SK-N-MC (cell line): ENCODE measurements at regions not wholly inside any gene's neighbourhood (a gene's known extent, or its start where the extent isn't known, plus 50 kb on each side); places are given as distances from the start of the nearest gene placed in this dataset.

Source experiments
- DNase-seq: peaks from one replicate; pipeline ENCODE4 v3.0.0-alpha.2; 2011; ENCODE audit warnings: low read depth, low spot score
- H3K27ac ChIP-seq: fragments of 200-600 bp; sonication (generic); 2 replicates; pipeline ENCODE4 v1.5.1; 2016; ENCODE audit warnings: mixed run types
- H3K36me3 ChIP-seq: fragments of 200-600 bp; sonication (generic); 2 replicates; pipeline ENCODE4 v1.6.1; 2017; ENCODE audit warnings: antibody characterized with exemption, low read length, mixed read lengths; ENCODE audit not compliant: insufficient read depth
- H3K4me3 ChIP-seq: fragments of 200-600 bp; sonication (generic); 2 replicates; pipeline ENCODE4 v1.5.1; 2016
- H3K9ac ChIP-seq: fragments of 200-600 bp; sonication (generic); 2 replicates; pipeline ENCODE4 v1.8.0; 2017; ENCODE audit warnings: mixed run types, mixed read lengths; ENCODE audit not compliant: insufficient read length
- H3K9me3 ChIP-seq: fragments of 200-600 bp; sonication (generic); 2 replicates; pipeline ENCODE4 v1.6.1; 2017; ENCODE audit warnings: low read depth, mild to moderate bottlenecking, antibody characterized with exemption, low read length, moderate library complexity, mixed read lengths
- EZH2 ChIP-seq: fragments of 200-600 bp; sonication (generic); IDR thresholded peaks from one replicate; pipeline ENCODE4 v1.6.1; 2017; ENCODE audit warnings: antibody characterized with exemption
- FOXP2 ChIP-seq: optimal IDR thresholded peaks from 2 replicates; pipeline ENCODE3; 2011; ENCODE audit warnings: mild to moderate bottlenecking, moderate library complexity; ENCODE audit not compliant: insufficient read depth; ENCODE audit errors: extremely low read length, control extremely low read depth
- POLR2AphosphoS5 ChIP-seq: IDR thresholded peaks from 2 replicates; pipeline ENCODE4 v1.6.1; 2012; ENCODE audit warnings: mild to moderate bottlenecking, low read depth, low read length, borderline replicate concordance

DNA sequence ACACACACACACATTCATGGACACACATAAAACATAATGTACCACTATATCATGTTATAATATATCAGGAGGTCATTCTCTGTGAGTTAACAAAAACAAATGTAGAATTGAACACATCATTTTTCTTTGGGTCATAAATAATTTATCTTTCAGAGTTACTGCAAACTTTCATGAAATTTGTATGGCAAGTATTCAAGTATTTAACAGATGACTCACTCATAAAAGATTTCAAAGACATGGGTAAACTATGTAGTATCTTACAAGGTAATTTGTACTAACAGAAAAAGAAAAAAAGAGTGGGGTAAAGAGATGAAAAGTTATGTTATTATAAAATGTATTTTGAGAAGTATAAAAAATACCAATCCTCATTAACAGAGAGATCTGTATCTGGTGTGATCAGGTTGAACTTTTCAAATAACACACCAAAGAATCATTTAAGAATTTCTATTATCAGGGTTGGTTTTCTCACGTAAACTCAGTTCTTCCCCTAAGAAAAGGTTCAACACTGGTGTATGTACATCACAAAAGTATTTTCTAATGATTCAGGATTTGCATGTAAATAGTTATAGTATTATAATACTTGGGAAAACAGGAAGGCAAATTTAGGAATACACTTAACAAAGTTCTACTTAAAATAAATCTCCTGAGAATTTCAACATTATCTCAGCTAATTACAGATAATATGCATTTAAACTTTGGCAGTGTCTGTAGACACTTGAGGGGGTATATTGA lies 933.1 kb upstream of the LRRN3 start:
- Histone ChIP-seq H3K27ac (no peak overlapping the region), H3K9ac (no peak overlapping the region), H3K4me3 (no peak overlapping the region), H3K9me3 (no peaks in the 10 kb centered on the region), H3K36me3 (no peaks in the 10 kb centered on the region)
- TF ChIP-seq FOXP2 (no peak), EZH2 (no peak), POLR2AphosphoS5 (no peak)
- no peak for DNase-seq

DNA sequence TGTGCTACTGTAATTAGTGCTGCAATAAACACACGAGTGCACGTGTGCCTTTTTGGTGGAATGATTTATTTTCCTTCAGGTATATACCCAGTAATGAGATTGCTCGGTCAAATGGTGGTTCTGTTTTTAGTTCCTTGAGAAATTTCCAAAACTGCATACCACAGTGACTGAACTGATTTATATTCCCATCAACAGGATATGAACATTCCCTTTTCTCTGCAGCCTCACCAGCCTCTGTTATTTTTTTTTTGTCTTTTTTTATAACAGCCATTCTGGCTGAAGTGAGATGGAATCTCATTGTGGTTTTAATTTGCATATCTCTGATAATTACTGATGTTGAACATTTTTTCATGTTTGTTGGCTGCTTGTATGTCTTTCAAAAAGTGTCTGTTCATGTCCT lies 922.9 kb upstream of the LRRN3 start:
- H3K9me3 ChIP-seq = no peaks in the 10 kb centered on the region
- TF ChIP-seq POLR2AphosphoS5 (no peak), EZH2 (no peak), FOXP2 (no peak)
- H3K4me3 ChIP-seq = no peak overlapping the region
- DNase-seq = no peak
- no peak overlapping the region for H3K27ac ChIP-seq
- H3K36me3 ChIP-seq = no peaks in the 10 kb centered on the region
- no peak overlapping the region for H3K9ac ChIP-seq

DNA sequence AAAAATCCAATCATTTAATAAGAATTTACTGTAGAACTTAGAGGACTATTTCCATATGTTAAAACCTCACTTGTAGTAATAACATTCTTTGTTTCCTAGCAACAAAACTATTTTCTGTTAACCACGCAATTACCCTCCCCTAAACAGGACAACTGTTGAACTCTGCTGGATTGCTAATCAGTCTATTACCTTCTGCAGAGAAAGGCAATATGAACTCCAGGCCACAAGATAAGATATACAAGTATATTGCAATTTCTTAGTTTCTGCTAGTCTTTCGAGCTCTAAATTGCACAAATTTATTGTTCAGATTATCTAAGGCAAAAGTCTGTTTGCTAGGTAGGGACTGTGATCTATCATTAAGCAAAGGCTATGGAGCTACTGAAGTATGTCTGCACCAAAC lies 920.1 kb upstream of the LRRN3 start:
- H3K4me3 ChIP-seq = peak overlapping the region; percentile 14; the same call in 1 of the 2 replicates
- TF ChIP-seq FOXP2 (no peak), POLR2AphosphoS5 (no peak), EZH2 (no peak)
- no peak for DNase-seq
- H3K27ac ChIP-seq = no peak overlapping the region
- H3K9ac ChIP-seq = no peak overlapping the region
- no peaks in the 10 kb centered on the region for H3K36me3 ChIP-seq
- H3K9me3 ChIP-seq = no peaks in the 10 kb centered on the region

DNA sequence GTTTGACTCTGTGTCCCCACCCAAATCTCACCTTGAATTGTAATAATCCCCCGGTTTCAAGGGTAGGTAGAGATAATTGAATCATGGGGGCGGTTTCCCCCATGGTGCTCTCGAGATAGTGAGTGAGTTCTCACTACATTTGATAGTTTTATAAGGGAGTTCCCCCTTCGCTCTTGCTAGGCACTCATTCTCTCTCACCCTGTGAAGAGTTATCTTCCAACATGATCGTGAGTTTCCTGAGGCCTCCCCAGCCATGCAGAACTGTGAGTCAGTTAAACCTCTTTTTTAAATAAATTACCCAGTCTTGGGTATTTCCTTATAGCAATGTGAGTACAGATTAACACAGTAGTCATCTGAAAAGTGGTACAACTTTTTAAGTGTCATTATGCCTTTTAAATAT lies 913.5 kb upstream of the LRRN3 start:
- DNase-seq = no peak
- H3K4me3 ChIP-seq = no peak overlapping the region
- no peak overlapping the region for H3K9ac ChIP-seq
- H3K27ac ChIP-seq = no peak overlapping the region
- no peak for TF ChIP-seq POLR2AphosphoS5
- no peak for TF ChIP-seq EZH2
- no peak for TF ChIP-seq FOXP2
- no peaks in the 10 kb centered on the region for H3K9me3 ChIP-seq
- no peaks in the 10 kb centered on the region for H3K36me3 ChIP-seq

DNA sequence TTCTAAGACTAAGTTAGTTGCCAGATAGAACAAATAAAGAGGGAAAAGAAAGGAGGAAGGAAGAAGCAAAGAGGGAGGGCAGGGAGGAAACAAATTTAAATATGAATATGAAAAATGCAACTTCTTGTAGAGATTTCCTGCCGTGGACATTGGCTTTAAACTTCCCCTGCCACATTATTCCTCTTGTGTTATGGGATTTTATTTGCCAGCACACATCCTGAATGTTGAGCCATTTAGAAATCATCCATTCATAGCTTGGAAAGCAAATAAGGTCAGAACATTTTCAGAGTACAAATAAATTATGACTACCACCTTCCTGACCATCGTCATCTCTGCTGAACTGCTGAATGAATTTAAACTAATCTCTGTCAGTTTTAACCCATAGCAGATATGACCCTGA lies 911.9 kb upstream of the LRRN3 start:
- Histone ChIP-seq H3K27ac (no peak overlapping the region), H3K9me3 (no peaks in the 10 kb centered on the region), H3K36me3 (no peaks in the 10 kb centered on the region), H3K4me3 (peak overlapping the region; percentile 32), H3K9ac (no peak overlapping the region)
- DNase-seq = no peak
- no peak for TF ChIP-seq POLR2AphosphoS5

DNA sequence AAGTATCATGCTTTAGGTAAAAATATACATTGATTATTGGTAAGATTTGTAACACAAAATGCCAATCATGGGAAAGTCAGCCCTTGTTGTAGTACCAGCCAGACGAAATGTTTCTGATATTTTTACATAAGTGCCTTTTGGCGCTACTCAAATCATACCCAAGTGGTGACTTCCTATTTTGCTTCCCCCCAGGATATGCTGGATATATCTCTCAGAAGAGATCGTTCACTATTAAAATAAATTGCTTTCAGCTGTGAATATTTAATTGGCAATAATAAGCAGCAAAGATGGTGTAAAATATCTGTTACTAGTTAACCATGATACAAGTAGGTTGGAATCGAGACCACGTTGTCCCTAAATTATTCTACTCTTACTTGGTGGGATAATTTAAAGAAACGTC lies 909.2 kb upstream of the LRRN3 start:
- Histone ChIP-seq H3K27ac (peak overlapping the region; percentile 30; the same call in 1 of the 2 replicates), H3K9ac (no peak overlapping the region), H3K36me3 (no peaks in the 10 kb centered on the region), H3K4me3 (peak overlapping the region; percentile 47), H3K9me3 (no peaks in the 10 kb centered on the region)
- peak; percentile 65 for DNase-seq
- TF ChIP-seq POLR2AphosphoS5 (peak; percentile 60; the same call in 1 of the 2 replicates), EZH2 (no peak)

DNA sequence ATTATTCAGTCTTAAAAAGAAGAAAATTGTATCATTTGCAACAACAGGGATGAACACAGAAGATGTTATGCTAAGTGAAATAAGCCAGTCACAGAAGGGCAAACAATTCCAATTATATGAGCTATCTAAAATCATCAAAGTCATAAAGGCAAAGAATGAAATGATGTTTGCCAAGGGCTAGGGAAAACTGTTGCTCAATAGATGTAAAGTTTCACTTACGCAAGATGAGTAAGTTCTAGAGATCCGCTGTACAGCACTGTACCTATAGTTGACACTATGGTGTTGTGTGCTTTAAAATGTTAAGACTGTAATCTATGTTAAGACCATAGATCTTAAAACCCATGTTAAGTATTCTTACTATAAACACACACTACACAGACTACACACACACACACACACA lies 904.6 kb upstream of the LRRN3 start:
- H3K36me3 ChIP-seq = no peaks in the 10 kb centered on the region
- TF ChIP-seq EZH2 (no peak), FOXP2 (no peak), POLR2AphosphoS5 (no peak)
- no peak overlapping the region for H3K27ac ChIP-seq
- no peaks in the 10 kb centered on the region; the same call in 1 of the 2 replicates for H3K9me3 ChIP-seq
- DNase-seq = no peak
- no peak overlapping the region for H3K9ac ChIP-seq
- H3K4me3 ChIP-seq = no peak overlapping the region

DNA sequence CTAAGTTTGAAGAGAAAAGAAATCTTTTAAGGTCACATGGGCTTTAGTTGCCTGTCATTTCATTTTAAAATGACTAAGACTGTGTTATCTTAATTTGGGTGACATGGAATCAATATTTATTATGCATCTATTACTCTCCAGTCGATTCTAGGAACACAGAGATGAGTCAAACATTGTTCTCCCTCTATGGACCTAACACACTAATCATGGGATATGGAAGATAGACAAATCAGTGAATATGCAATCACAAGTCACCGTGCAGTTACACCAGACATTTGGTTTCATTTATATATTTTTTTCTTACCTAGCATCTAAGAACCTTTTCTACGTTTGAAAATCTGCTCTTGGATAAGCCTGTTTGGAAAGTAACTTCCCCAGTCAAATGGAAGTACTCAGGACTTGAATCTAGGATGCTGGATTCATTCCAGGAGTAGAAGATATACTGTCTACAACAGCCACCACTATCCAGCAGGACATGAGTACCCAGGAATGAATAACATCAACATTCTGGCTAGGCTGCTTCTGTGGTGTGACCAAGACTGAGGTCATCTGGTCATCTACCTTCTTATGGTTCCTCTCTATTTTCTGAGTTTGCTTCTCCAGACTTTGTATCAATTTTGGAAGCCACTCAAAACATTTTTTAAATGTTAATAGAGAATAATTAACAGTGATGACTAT lies 902.9 kb upstream of the LRRN3 start:
- Histone ChIP-seq H3K4me3 (no peak overlapping the region), H3K9me3 (no peaks in the 10 kb centered on the region; the same call in 1 of the 2 replicates), H3K36me3 (no peaks in the 10 kb centered on the region), H3K27ac (no peak overlapping the region), H3K9ac (no peak overlapping the region)
- TF ChIP-seq EZH2 (no peak), POLR2AphosphoS5 (no peak), FOXP2 (no peak)
- no peak for DNase-seq

DNA sequence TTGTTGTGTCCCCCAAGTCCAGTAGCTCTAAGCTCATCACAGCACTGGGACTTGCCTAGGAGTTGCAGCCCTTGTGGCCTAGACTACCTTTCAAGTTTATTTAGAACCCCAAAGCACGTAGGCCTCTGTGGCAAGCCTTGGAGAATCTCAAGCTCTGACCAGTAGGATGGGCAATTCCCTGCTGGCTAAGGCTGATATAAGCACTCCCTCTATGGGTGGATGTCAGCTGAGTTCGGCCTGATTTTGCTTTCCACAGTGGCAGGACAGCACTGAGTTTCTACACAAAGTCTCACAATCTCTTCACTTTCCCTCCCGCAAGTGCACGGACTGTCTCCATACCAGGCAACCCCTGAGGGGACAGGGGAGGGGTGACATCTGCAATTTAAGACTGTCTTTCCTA lies 886.4 kb upstream of the LRRN3 start:
- H3K9ac ChIP-seq = no peak overlapping the region
- H3K36me3 ChIP-seq = no peaks in the 10 kb centered on the region
- DNase-seq = no peak
- H3K4me3 ChIP-seq = no peak overlapping the region
- H3K27ac ChIP-seq = no peak overlapping the region
- TF ChIP-seq POLR2AphosphoS5 (no peak), FOXP2 (no peak), EZH2 (no peak)
- H3K9me3 ChIP-seq = no peaks in the 10 kb centered on the region
